ENCODE measurements at regions not wholly inside any gene's neighbourhood (a gene's known extent, or its start where the extent isn't known, plus 50 kb on each side); places are given as distances from the start of the nearest gene placed in this dataset.
A peak's percentile ranks its signal among the peaks of the same experiment; 100 is the strongest.

- Histone ChIP-seq H3K79me2 (ENCODE audit: insufficient read depth, low read length) (no peaks in the 10 kb centered on the region), H3K27ac (ENCODE audit: low read depth, low read length) (no peak overlapping the region), H3K9me2 (ENCODE audit: insufficient read depth) (no peaks in the 10 kb centered on the region), H2AFZ (ENCODE audit: low read depth, low read length, poor library complexity, severe bottlenecking) (peak overlapping the region; percentile 54), H3K36me3 (ENCODE audit: control insufficient read depth in 1 of 2, insufficient read depth in 2 of 2, low read length in 2 of 2) (no peaks in the 10 kb centered on the region), H3K9me3 (ENCODE audit: control insufficient read depth in 1 of 2, insufficient read depth in 1 of 2, low read depth in 1 of 2, low read length in 2 of 2) (no peaks in the 10 kb centered on the region), H4K20me1 (ENCODE audit: insufficient read depth) (no peaks in the 10 kb centered on the region), H3K27me3 (ENCODE audit: insufficient read depth, low read length) (no peaks in the 10 kb centered on the region), H3K4me3 (replicated peaks in 1 of 2; ENCODE audit: low read depth in 1 of 2, low read length in 2 of 2) (no peak overlapping the region), H3K4me1 (ENCODE audit: control insufficient read depth in 1 of 2, insufficient read depth in 2 of 2, low read length in 2 of 2) (peaks cover 0 to 3% of the 10 kb centered on the region in 2 experiments; a peak in 1 of 4 replicates), H3K9ac (ENCODE audit: low read length) (no peak overlapping the region), H3K4me2 (ENCODE audit: low read length) (no peak overlapping the region)
- POLR2A ChIA-PET = no interaction called here
- no TSS peak for BruUV-seq (replicated peaks)
- ATAC-seq (no peak), DNase-seq (ENCODE audit: low read depth, low spot score) (no peak)
- no peak for TF ChIP-seq EGR1 (IDR thresholded peaks at IDR 0.05; ENCODE audit: low read depth)
- RAD21 ChIA-PET (ENCODE audit: low non-redundant PET in 1 of 2, low total read pairs in 2 of 2, uncharacterized antibody in 2 of 2, unreplicated experiment in 2 of 2) = no interaction called here
- CTCF ChIA-PET = no interaction called here
- intact Hi-C loops (cut with micrococcal nuclease) = no loop called here
Measured at GRCh38 chr11:35056391-35057093, 82.4 kb upstream of the CD44 start.

- no peak overlapping the region for H2AFZ ChIP-seq (ENCODE audit: low read depth, low read length, poor library complexity, severe bottlenecking)
- no peaks in the 10 kb centered on the region for H3K9me3 ChIP-seq (ENCODE audit: control insufficient read depth in 1 of 2, insufficient read depth in 1 of 2, low read depth in 1 of 2, low read length in 2 of 2)
- H3K36me3 ChIP-seq (ENCODE audit: control insufficient read depth in 1 of 2, insufficient read depth in 2 of 2, low read length in 2 of 2) = no peaks in the 10 kb centered on the region
- no peaks in the 10 kb centered on the region for H3K9me2 ChIP-seq (ENCODE audit: insufficient read depth)
- no peak overlapping the region for H3K4me3 ChIP-seq (replicated peaks in 1 of 2; ENCODE audit: low read depth in 1 of 2, low read length in 2 of 2)
- no peak overlapping the region for H3K4me2 ChIP-seq (ENCODE audit: low read length)
- no peaks in the 10 kb centered on the region for H3K79me2 ChIP-seq (ENCODE audit: insufficient read depth, low read length)
- BruUV-seq (replicated peaks) = no TSS peak
- DNase-seq (ENCODE audit: low read depth, low spot score) = no peak
- H3K9ac ChIP-seq (ENCODE audit: low read length) = no peak overlapping the region
- TF ChIP-seq ELF1 (IDR thresholded peaks at IDR 0.05; ENCODE audit: borderline replicate concordance, low read depth) = no peak
- TF ChIP-seq POLR2AphosphoS5 (IDR thresholded peaks at IDR 0.05; ENCODE audit: low read depth, low read length) = no peak
- TF ChIP-seq EZH2phosphoT487 (IDR thresholded peaks at IDR 0.05; ENCODE audit: borderline replicate concordance) = no peak
- no peak for TF ChIP-seq POLR2A (IDR thresholded peaks at IDR 0.05; ENCODE audit: borderline replicate concordance, extremely low read depth, insufficient read depth, insufficient read length)
- TF ChIP-seq ATF3 (IDR thresholded peaks at IDR 0.05) = no peak
- TF ChIP-seq SIN3A (IDR thresholded peaks at IDR 0.05; ENCODE audit: low read depth) = no peak
- RAD21 ChIA-PET (ENCODE audit: low non-redundant PET in 1 of 2, low total read pairs in 2 of 2, uncharacterized antibody in 2 of 2, unreplicated experiment in 2 of 2) = no interaction called here
- H4K20me1 ChIP-seq (ENCODE audit: insufficient read depth) = no peaks in the 10 kb centered on the region
- no peaks in the 10 kb centered on the region for H3K27me3 ChIP-seq (ENCODE audit: insufficient read depth, low read length)
- H3K4me1 ChIP-seq (ENCODE audit: control insufficient read depth in 1 of 2, insufficient read depth in 2 of 2, low read length in 2 of 2) = peaks cover 0 to 3% of the 10 kb centered on the region in 2 experiments; a peak in 1 of 4 replicates
- H3K27ac ChIP-seq (ENCODE audit: low read depth, low read length) = no peak overlapping the region
- intact Hi-C loops (cut with micrococcal nuclease) = no loop called here
- no peak for ATAC-seq
- CTCF ChIA-PET = no interaction called here
- POLR2A ChIA-PET = no interaction called here
Measured at GRCh38 chr11:35057926-35058668, 80.9 kb upstream of the CD44 start.

All from HCT116 (cell line).